WTC11 (cell line): ENCODE measurements at regions not wholly inside any gene's neighbourhood (a gene's known extent, or its start where the extent isn't known, plus 50 kb on each side); places are given as distances from the start of the nearest gene placed in this dataset.

ENCODE experiments used
- ATAC-seq: fragments of 200-7000 bp; cut with Tn5 transposase; 2 replicates; pipeline ENCODE4 v1.10.0; 2021; ENCODE audit warnings: mild to moderate bottlenecking, moderate library complexity
- CTCF ChIA-PET: fragments of 300-600 bp; sonication (Branson Sonifier 250); formaldehyde crosslinking; loops from one replicate; lab custom pipeline; 2021; ENCODE audit warnings: antibody characterized with exemption; lab: Charles Lee
- POLR2A ChIA-PET: fragments of 350-600 bp; sonication (Branson Sonifier 250); formaldehyde crosslinking; loops from one replicate; lab custom pipeline; 2021; ENCODE audit warnings: antibody characterized with exemption; lab: Charles Lee
- DNase-seq: peaks from one replicate; pipeline ENCODE4 v3.0.0; 2021; ENCODE audit warnings: low spot score
- H3K27ac Mint-ChIP-seq: 2 replicates; pipeline ENCODE4 v1.8.0; 2021; ENCODE audit warnings: mixed read lengths
- H3K27me3 Mint-ChIP-seq: 2 replicates; pipeline ENCODE4 v1.8.0; 2021; ENCODE audit warnings: low read depth, mild to moderate bottlenecking, moderate library complexity, mixed read lengths
- H3K36me3 Mint-ChIP-seq: 2 replicates; pipeline ENCODE4 v1.8.0; 2021; ENCODE audit warnings: mixed read lengths
- H3K4me1 Mint-ChIP-seq: 2 replicates; pipeline ENCODE4 v1.8.0; 2022; ENCODE audit warnings: mixed read lengths
- H3K4me3 Mint-ChIP-seq: 2 replicates; pipeline ENCODE4 v1.8.0; 2021; ENCODE audit warnings: mild to moderate bottlenecking, moderate library complexity, mixed read lengths
- H3K9me3 Mint-ChIP-seq: 2 replicates; pipeline ENCODE4 v1.8.0; 2021; ENCODE audit warnings: mixed read lengths
- CREM ChIP-seq: sonication (generic); formaldehyde crosslinking; IDR thresholded peaks from 2 replicates; pipeline ENCODE4 v1.8.1; 2022; ENCODE audit warnings: mild to moderate bottlenecking, missing genetic modification reagents, moderate library complexity
- ELF4 ChIP-seq: sonication (generic); formaldehyde crosslinking; IDR thresholded peaks from 2 replicates; pipeline ENCODE4 v1.8.1; 2022; ENCODE audit warnings: low read depth, mild to moderate bottlenecking, moderate library complexity, missing genetic modification reagents
- EMX1 ChIP-seq: fragments of 250-450 bp; sonication (Bioruptor Pico); IDR thresholded peaks from 2 replicates; pipeline ENCODE4 v1.8.0; 2021; ENCODE audit warnings: mild to moderate bottlenecking
- ESRRA ChIP-seq: sonication (generic); formaldehyde crosslinking; IDR thresholded peaks from 2 replicates; pipeline ENCODE4 v1.8.1; 2022; ENCODE audit warnings: mild to moderate bottlenecking, missing genetic modification reagents, borderline replicate concordance
- ETV6 ChIP-seq: sonication (generic); formaldehyde crosslinking; IDR thresholded peaks from 2 replicates; pipeline ENCODE4 v1.8.1; 2022; ENCODE audit warnings: mild to moderate bottlenecking, missing genetic modification reagents
- GRHL2 ChIP-seq: fragments of 250-450 bp; sonication (Bioruptor Pico); IDR thresholded peaks from 2 replicates; pipeline ENCODE4 v1.8.0; 2022; ENCODE audit warnings: mild to moderate bottlenecking, moderate library complexity; ENCODE audit not compliant: insufficient replicate concordance, severe bottlenecking
- JAZF1 ChIP-seq: fragments of 250-450 bp; sonication (Bioruptor Pico); IDR thresholded peaks from 2 replicates; pipeline ENCODE4 v1.9.0; 2021; ENCODE audit warnings: moderate library complexity, mild to moderate bottlenecking, inconsistent platforms
- KAT7 ChIP-seq: sonication (generic); formaldehyde crosslinking; IDR thresholded peaks from 2 replicates; pipeline ENCODE4 v1.8.1; 2023; ENCODE audit warnings: missing genetic modification reagents, mild to moderate bottlenecking, borderline replicate concordance
- NFE2L1 ChIP-seq: sonication (generic); formaldehyde crosslinking; IDR thresholded peaks from 2 replicates; pipeline ENCODE4 v1.8.1; 2023; ENCODE audit warnings: missing genetic modification reagents
- NFYB ChIP-seq: sonication (generic); formaldehyde crosslinking; conservative IDR thresholded peaks from 2 replicates; pipeline ENCODE4 v1.8.0; 2022; ENCODE audit warnings: low read depth, missing genetic modification reagents
- OVOL2 ChIP-seq: fragments of 250-450 bp; sonication (Bioruptor Pico); IDR thresholded peaks from 2 replicates; pipeline ENCODE4 v1.9.0; 2021; ENCODE audit warnings: mild to moderate bottlenecking, borderline replicate concordance
- SMAD3 ChIP-seq: sonication (generic); formaldehyde crosslinking; IDR thresholded peaks from 2 replicates; pipeline ENCODE4 v1.8.0; 2022; ENCODE audit warnings: missing genetic modification reagents, mild to moderate bottlenecking, borderline replicate concordance
- SOX15 ChIP-seq: fragments of 250-450 bp; sonication (Bioruptor Pico); IDR thresholded peaks from 2 replicates; pipeline ENCODE4 v1.9.0; 2021; ENCODE audit warnings: mild to moderate bottlenecking
- ZNF232 ChIP-seq: sonication (generic); formaldehyde crosslinking; IDR thresholded peaks from 2 replicates; pipeline ENCODE4 v1.8.0; 2022; ENCODE audit warnings: mild to moderate bottlenecking, missing genetic modification reagents
- ZNF317 ChIP-seq: sonication (generic); formaldehyde crosslinking; IDR thresholded peaks from 2 replicates; pipeline ENCODE4 v1.8.1; 2023; ENCODE audit warnings: low read depth, mild to moderate bottlenecking, moderate library complexity, missing genetic modification reagents, borderline replicate concordance
- ZNF416 ChIP-seq: fragments of 250-450 bp; sonication (Bioruptor Pico); IDR thresholded peaks from 2 replicates; pipeline ENCODE4 v1.9.0; 2021; ENCODE audit warnings: mild to moderate bottlenecking, inconsistent platforms
- ZNF671 ChIP-seq: fragments of 250-450 bp; sonication (Bioruptor Pico); IDR thresholded peaks from 2 replicates; pipeline ENCODE4 v1.8.0; 2021; ENCODE audit warnings: mild to moderate bottlenecking
- TF ChIP-seq, protein P1 (sequence below): sonication (generic); formaldehyde crosslinking; IDR thresholded peaks from 2 replicates; pipeline ENCODE4 v1.8.0; 2022; ENCODE audit warnings: mild to moderate bottlenecking, missing genetic modification reagents
- TF ChIP-seq, protein P2 (sequence below): sonication (generic); formaldehyde crosslinking; IDR thresholded peaks from 2 replicates; pipeline ENCODE4 v1.8.0; 2023; ENCODE audit warnings: mild to moderate bottlenecking, missing genetic modification reagents
- TF ChIP-seq, protein P3 (sequence below): sonication (generic); formaldehyde crosslinking; IDR thresholded peaks from 2 replicates; pipeline ENCODE4 v1.8.0; 2022; ENCODE audit warnings: mild to moderate bottlenecking, missing genetic modification reagents
- TF ChIP-seq, protein P4 (sequence below): sonication (generic); formaldehyde crosslinking; IDR thresholded peaks from 2 replicates; pipeline ENCODE4 v1.8.1; 2022; ENCODE audit warnings: low read depth, mild to moderate bottlenecking, moderate library complexity, missing genetic modification reagents, borderline replicate concordance
- TF ChIP-seq, protein P5 (sequence below): sonication (generic); formaldehyde crosslinking; IDR thresholded peaks from 2 replicates; pipeline ENCODE4 v1.8.1; 2022; ENCODE audit warnings: mild to moderate bottlenecking, missing genetic modification reagents, moderate library complexity, borderline replicate concordance
- TF ChIP-seq, protein P6 (sequence below): sonication (generic); formaldehyde crosslinking; IDR thresholded peaks from 2 replicates; pipeline ENCODE4 v1.8.0; 2022; ENCODE audit warnings: mild to moderate bottlenecking, missing genetic modification reagents
- TF ChIP-seq, protein P7 (sequence below): sonication (generic); formaldehyde crosslinking; IDR thresholded peaks from 2 replicates; pipeline ENCODE4 v1.8.1; 2023; ENCODE audit warnings: mild to moderate bottlenecking, missing genetic modification reagents, borderline replicate concordance

DNA sequence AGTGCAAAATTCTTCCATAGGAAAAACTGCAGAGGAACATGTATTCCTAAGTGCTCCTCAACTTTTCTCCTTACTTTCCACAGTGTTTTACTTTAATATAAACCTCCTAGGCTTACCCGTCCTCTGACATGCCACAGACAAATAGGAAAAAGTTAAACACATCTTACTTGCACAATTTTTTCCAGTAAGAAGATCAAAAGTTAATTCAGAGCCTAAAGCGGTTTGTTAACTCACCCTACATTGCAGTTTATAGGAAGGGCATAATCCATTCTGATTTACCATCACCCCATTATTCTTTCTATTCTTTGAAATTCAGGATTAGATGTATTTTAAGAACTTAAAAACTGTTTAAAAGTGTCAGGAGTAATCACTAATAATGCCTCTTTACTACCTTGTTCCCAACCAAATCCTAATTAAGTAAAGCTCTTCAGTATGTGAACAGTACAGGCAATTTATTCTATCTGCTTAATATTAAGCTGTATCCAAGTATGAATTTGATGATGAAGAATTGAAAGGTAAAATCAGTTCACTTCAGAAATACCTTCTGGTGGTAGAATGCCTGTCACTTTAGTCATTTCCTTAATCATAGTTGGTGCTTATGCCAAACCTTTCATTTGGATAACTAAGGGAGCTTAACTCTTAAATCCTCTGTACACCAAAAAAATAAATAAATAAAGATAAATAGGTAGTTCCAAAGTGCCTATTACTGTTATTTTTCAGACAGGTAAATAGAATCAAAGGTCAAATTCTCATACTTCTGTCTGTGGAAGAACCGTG, 292.0 kb downstream of the ALDH8A1 start (continued):
- TF ChIP-seq, protein P1, sequence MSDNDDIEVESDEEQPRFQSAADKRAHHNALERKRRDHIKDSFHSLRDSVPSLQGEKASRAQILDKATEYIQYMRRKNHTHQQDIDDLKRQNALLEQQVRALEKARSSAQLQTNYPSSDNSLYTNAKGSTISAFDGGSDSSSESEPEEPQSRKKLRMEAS (CRISPR knock-in tag): no peak
- TF ChIP-seq NFYB (CRISPR knock-in tag): no peak

DNA sequence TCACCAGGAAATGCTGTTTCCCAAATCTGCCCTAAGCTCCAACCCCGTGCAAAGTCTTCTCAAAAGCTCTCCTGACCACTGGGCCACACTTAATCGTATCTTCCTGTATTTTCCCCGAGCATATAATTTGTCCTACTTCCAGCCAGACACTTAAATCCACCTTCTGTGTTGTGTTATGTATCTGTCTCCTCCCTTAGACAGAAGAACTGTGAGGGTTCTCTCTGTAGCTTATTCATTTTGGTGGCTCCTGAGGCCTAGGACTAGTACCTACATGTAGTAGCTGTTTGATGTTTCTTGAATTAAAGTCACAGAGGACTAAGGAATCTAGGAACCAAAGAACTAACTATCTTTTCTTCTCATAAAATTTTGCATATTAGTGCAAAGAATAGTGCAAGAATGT, 292.6 kb downstream of the ALDH8A1 start:
- ChIA-PET POLR2A (no interaction called here), CTCF (no interaction called here)
- H3K4me1 Mint-ChIP-seq: peaks cover 12% of the 10 kb centered on the region

DNA sequence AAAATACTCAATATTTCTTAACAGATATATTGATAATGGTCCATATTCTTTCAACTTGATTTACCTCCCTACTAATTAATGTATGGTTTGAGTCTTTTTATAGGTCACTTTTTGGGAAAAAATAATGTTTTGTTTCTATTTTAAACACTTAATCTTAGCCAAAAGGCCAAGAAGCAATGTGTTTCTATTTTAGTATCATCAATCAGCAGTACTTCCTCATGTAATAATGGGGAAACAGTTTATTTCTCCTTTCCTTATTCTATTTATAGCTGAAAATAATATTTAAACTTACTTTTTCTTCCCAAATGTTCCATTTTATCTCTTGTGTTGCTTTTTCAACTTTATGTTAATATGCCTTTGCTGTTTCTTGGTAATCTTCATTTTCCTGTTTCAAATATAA, 295.1 kb downstream of the ALDH8A1 start:
- ChIA-PET CTCF (interaction anchor here (1.8 kb wide), 1 partner anchor 13 kb away, joined by 8 read pairs; no protein-coding TSS in a partner anchor), POLR2A (no interaction called here)
- no peaks in the 10 kb centered on the region for H3K36me3 Mint-ChIP-seq
- H3K27ac Mint-ChIP-seq: no peak overlapping the region
- H3K4me1 Mint-ChIP-seq: peaks cover 5% of the 10 kb centered on the region
- H3K9me3 Mint-ChIP-seq: no peaks in the 10 kb centered on the region
- DNase-seq: no peak
- no peak overlapping the region for H3K4me3 Mint-ChIP-seq
- no peaks in the 10 kb centered on the region for H3K27me3 Mint-ChIP-seq
- ATAC-seq: no peak
- TF ChIP-seq, protein P2, sequence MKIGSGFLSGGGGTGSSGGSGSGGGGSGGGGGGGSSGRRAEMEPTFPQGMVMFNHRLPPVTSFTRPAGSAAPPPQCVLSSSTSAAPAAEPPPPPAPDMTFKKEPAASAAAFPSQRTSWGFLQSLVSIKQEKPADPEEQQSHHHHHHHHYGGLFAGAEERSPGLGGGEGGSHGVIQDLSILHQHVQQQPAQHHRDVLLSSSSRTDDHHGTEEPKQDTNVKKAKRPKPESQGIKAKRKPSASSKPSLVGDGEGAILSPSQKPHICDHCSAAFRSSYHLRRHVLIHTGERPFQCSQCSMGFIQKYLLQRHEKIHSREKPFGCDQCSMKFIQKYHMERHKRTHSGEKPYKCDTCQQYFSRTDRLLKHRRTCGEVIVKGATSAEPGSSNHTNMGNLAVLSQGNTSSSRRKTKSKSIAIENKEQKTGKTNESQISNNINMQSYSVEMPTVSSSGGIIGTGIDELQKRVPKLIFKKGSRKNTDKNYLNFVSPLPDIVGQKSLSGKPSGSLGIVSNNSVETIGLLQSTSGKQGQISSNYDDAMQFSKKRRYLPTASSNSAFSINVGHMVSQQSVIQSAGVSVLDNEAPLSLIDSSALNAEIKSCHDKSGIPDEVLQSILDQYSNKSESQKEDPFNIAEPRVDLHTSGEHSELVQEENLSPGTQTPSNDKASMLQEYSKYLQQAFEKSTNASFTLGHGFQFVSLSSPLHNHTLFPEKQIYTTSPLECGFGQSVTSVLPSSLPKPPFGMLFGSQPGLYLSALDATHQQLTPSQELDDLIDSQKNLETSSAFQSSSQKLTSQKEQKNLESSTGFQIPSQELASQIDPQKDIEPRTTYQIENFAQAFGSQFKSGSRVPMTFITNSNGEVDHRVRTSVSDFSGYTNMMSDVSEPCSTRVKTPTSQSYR (CRISPR knock-in tag): no peak
- no peak for TF ChIP-seq ETV6
- TF ChIP-seq, protein P3, sequence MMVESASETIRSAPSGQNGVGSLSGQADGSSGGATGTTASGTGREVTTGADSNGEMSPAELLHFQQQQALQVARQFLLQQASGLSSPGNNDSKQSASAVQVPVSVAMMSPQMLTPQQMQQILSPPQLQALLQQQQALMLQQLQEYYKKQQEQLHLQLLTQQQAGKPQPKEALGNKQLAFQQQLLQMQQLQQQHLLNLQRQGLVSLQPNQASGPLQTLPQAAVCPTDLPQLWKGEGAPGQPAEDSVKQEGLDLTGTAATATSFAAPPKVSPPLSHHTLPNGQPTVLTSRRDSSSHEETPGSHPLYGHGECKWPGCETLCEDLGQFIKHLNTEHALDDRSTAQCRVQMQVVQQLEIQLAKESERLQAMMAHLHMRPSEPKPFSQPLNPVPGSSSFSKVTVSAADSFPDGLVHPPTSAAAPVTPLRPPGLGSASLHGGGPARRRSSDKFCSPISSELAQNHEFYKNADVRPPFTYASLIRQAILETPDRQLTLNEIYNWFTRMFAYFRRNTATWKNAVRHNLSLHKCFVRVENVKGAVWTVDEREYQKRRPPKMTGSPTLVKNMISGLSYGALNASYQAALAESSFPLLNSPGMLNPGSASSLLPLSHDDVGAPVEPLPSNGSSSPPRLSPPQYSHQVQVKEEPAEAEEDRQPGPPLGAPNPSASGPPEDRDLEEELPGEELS (CRISPR knock-in tag): no peak
- TF ChIP-seq SMAD3 (CRISPR knock-in tag): no peak
- TF ChIP-seq, protein P4, sequence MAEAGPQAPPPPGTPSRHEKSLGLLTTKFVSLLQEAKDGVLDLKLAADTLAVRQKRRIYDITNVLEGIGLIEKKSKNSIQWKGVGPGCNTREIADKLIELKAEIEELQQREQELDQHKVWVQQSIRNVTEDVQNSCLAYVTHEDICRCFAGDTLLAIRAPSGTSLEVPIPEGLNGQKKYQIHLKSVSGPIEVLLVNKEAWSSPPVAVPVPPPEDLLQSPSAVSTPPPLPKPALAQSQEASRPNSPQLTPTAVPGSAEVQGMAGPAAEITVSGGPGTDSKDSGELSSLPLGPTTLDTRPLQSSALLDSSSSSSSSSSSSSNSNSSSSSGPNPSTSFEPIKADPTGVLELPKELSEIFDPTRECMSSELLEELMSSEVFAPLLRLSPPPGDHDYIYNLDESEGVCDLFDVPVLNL (CRISPR knock-in tag): no peak
- TF ChIP-seq ZNF416: no peak
- no peak for TF ChIP-seq SOX15 (CRISPR knock-in tag)
- TF ChIP-seq ELF4 (CRISPR knock-in tag): no peak

More for the DNA sequence above, 292.6 kb downstream of the ALDH8A1 start:
- Mint-ChIP-seq H3K4me3 (no peak overlapping the region), H3K9me3 (peaks cover 4% of the 10 kb centered on the region; the same call in 1 of the 2 replicates), H3K27ac (no peak overlapping the region), H3K36me3 (no peaks in the 10 kb centered on the region), H3K27me3 (no peaks in the 10 kb centered on the region)
- TF ChIP-seq, protein P5, sequence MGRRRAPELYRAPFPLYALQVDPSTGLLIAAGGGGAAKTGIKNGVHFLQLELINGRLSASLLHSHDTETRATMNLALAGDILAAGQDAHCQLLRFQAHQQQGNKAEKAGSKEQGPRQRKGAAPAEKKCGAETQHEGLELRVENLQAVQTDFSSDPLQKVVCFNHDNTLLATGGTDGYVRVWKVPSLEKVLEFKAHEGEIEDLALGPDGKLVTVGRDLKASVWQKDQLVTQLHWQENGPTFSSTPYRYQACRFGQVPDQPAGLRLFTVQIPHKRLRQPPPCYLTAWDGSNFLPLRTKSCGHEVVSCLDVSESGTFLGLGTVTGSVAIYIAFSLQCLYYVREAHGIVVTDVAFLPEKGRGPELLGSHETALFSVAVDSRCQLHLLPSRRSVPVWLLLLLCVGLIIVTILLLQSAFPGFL (CRISPR knock-in tag): no peak
- TF ChIP-seq JAZF1 (CRISPR knock-in tag) (no peak), ZNF317 (CRISPR knock-in tag) (no peak), OVOL2 (no peak), ESRRA (CRISPR knock-in tag) (no peak), EMX1 (CRISPR knock-in tag) (no peak), ZNF671 (CRISPR knock-in tag) (no peak), CREM (no peak), KAT7 (no peak), ZNF416 (no peak), NFE2L1 (CRISPR knock-in tag) (no peak), ELF4 (CRISPR knock-in tag) (no peak), GRHL2 (CRISPR knock-in tag) (no peak), NFYB (CRISPR knock-in tag) (no peak), ZNF232 (CRISPR knock-in tag) (no peak)
- TF ChIP-seq, protein P6, sequence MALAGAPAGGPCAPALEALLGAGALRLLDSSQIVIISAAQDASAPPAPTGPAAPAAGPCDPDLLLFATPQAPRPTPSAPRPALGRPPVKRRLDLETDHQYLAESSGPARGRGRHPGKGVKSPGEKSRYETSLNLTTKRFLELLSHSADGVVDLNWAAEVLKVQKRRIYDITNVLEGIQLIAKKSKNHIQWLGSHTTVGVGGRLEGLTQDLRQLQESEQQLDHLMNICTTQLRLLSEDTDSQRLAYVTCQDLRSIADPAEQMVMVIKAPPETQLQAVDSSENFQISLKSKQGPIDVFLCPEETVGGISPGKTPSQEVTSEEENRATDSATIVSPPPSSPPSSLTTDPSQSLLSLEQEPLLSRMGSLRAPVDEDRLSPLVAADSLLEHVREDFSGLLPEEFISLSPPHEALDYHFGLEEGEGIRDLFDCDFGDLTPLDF (CRISPR knock-in tag): no peak
- TF ChIP-seq, protein P7, sequence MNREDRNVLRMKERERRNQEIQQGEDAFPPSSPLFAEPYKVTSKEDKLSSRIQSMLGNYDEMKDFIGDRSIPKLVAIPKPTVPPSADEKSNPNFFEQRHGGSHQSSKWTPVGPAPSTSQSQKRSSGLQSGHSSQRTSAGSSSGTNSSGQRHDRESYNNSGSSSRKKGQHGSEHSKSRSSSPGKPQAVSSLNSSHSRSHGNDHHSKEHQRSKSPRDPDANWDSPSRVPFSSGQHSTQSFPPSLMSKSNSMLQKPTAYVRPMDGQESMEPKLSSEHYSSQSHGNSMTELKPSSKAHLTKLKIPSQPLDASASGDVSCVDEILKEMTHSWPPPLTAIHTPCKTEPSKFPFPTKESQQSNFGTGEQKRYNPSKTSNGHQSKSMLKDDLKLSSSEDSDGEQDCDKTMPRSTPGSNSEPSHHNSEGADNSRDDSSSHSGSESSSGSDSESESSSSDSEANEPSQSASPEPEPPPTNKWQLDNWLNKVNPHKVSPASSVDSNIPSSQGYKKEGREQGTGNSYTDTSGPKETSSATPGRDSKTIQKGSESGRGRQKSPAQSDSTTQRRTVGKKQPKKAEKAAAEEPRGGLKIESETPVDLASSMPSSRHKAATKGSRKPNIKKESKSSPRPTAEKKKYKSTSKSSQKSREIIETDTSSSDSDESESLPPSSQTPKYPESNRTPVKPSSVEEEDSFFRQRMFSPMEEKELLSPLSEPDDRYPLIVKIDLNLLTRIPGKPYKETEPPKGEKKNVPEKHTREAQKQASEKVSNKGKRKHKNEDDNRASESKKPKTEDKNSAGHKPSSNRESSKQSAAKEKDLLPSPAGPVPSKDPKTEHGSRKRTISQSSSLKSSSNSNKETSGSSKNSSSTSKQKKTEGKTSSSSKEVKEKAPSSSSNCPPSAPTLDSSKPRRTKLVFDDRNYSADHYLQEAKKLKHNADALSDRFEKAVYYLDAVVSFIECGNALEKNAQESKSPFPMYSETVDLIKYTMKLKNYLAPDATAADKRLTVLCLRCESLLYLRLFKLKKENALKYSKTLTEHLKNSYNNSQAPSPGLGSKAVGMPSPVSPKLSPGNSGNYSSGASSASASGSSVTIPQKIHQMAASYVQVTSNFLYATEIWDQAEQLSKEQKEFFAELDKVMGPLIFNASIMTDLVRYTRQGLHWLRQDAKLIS (CRISPR knock-in tag): no peak
- DNase-seq: no peak
- no peak for ATAC-seq
